ENCODE measurements at regions not wholly inside any gene's neighbourhood (a gene's known extent, or its start where the extent isn't known, plus 50 kb on each side); places are given as distances from the start of the nearest gene placed in this dataset.

DNA sequence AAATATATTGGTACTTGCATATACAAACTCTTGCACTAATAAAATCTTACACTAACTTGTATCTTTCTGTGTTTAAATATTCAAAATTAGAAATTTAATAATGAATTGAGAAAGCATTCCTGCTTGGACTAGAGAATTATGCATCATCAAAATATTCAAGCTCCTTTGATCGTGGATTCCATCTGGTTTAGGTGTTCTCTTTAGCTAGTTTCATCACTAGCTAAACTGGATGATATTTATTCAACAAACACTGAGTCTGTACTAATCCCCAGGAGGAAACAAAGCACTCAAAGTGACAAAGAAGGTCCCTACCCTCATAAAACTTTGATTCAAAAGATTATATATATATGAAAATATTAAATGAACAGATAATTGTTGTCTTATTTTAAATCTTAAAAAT lies 1360.9 kb upstream of the ALCAM start:
- H3K4me3 Mint-ChIP-seq = no peak overlapping the region
- H3K27ac Mint-ChIP-seq = no peak overlapping the region
- no peak overlapping the region for H2BK120ac ChIP-seq (ENCODE audit: low read depth, low read length, poor library complexity, severe bottlenecking)
- H2AK5ac ChIP-seq (ENCODE audit: insufficient read length, low read length) = no peak overlapping the region
- no peak overlapping the region for H3K27ac ChIP-seq (ENCODE audit: insufficient read length, low read depth, low read length)
- no peak overlapping the region for H2BK5ac ChIP-seq (ENCODE audit: insufficient read length, low read length)
- no peak overlapping the region for H3K14ac ChIP-seq (ENCODE audit: insufficient read depth, low read length)
- H3K9me3 ChIP-seq (ENCODE audit: control insufficient read depth, low read depth, low read length) = no peaks in the 10 kb centered on the region
- H3K27me3 ChIP-seq (ENCODE audit: insufficient read depth, low read length) = no peaks in the 10 kb centered on the region
- H2AFZ ChIP-seq (ENCODE audit: low read length) = no peak overlapping the region
- H4K20me1 ChIP-seq (ENCODE audit: control insufficient read depth, insufficient read depth, insufficient read length) = no peaks in the 10 kb centered on the region
- H2BK15ac ChIP-seq (ENCODE audit: low read depth, low read length) = no peak overlapping the region
- no peak overlapping the region for H3K18ac ChIP-seq (ENCODE audit: insufficient read length, low read depth, low read length)
- no CpG with 5 or more reads among the region's 1 CpG for WGBS (ENCODE audit: extremely low coverage, insufficient read length, low lambda C conversion rate)
- H4K8ac ChIP-seq (replicated peaks; ENCODE audit: insufficient read length, low read depth, low read length) = no peak overlapping the region
- no peak overlapping the region for H3K4ac ChIP-seq (ENCODE audit: low read depth, low read length)
- H3K36me3 Mint-ChIP-seq (ENCODE audit: insufficient read depth in 1 of 3, low read depth in 3 of 3) = no peaks in the 10 kb centered on the region
- H3K79me2 ChIP-seq (ENCODE audit: insufficient read depth, low read length) = no peaks in the 10 kb centered on the region
- no peak overlapping the region for H3K9ac ChIP-seq (ENCODE audit: extremely low read depth, insufficient read length, low read length)
- H4K5ac ChIP-seq (ENCODE audit: insufficient read length, low read depth, low read length) = no peak overlapping the region
- no peak overlapping the region for H4K91ac ChIP-seq (ENCODE audit: insufficient read length, low read depth, low read length)
- H3K4me1 Mint-ChIP-seq = no peaks in the 10 kb centered on the region; a peak in 1 of 4 replicates
- no peaks in the 10 kb centered on the region for H3K79me1 ChIP-seq (ENCODE audit: insufficient read depth, low read depth, low read length, poor library complexity, severe bottlenecking)
- H3K4me1 ChIP-seq (ENCODE audit: insufficient read depth, low read length) = no peaks in the 10 kb centered on the region
- TF ChIP-seq, protein P1, sequence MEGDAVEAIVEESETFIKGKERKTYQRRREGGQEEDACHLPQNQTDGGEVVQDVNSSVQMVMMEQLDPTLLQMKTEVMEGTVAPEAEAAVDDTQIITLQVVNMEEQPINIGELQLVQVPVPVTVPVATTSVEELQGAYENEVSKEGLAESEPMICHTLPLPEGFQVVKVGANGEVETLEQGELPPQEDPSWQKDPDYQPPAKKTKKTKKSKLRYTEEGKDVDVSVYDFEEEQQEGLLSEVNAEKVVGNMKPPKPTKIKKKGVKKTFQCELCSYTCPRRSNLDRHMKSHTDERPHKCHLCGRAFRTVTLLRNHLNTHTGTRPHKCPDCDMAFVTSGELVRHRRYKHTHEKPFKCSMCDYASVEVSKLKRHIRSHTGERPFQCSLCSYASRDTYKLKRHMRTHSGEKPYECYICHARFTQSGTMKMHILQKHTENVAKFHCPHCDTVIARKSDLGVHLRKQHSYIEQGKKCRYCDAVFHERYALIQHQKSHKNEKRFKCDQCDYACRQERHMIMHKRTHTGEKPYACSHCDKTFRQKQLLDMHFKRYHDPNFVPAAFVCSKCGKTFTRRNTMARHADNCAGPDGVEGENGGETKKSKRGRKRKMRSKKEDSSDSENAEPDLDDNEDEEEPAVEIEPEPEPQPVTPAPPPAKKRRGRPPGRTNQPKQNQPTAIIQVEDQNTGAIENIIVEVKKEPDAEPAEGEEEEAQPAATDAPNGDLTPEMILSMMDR (conservative IDR thresholded peaks at IDR 0.05) = no peak
- H3K56ac ChIP-seq (ENCODE audit: insufficient read length, low read depth, low read length) = no peak overlapping the region
- no peak overlapping the region for H3T11ph ChIP-seq (ENCODE audit: low read length)
- no peak overlapping the region for H3K23ac ChIP-seq (ENCODE audit: insufficient read length, low read depth, low read length)
- H3K9me3 Mint-ChIP-seq = no peaks in the 10 kb centered on the region
- H3K23me2 ChIP-seq (ENCODE audit: insufficient read length, low read depth, low read length, poor library complexity, severe bottlenecking) = no peaks in the 10 kb centered on the region
- no peak overlapping the region for H2BK12ac ChIP-seq (ENCODE audit: insufficient read length, low read depth, low read length)
- no peaks in the 10 kb centered on the region for H3K27me3 Mint-ChIP-seq (ENCODE audit: low read depth)
- DNase-seq = no peak
- no peak overlapping the region for H3K4me2 ChIP-seq (ENCODE audit: insufficient read depth, insufficient read length, low read length)
- H2BK20ac ChIP-seq (ENCODE audit: low read depth, low read length, poor library complexity, severe bottlenecking) = no peak overlapping the region
